Sigmoid colon (tissue), 3 donors: ENCODE measurements at regions not wholly inside any gene's neighbourhood (a gene's known extent, or its start where the extent isn't known, plus 50 kb on each side); places are given as distances from the start of the nearest gene placed in this dataset.

Experiments
- POLR2A ChIP-seq, 2 donors: fragments of 450-650 bp; IDR thresholded peaks; one replicate each; pipeline ENCODE4 v1.6.1; 2016; ENCODE audit warnings: antibody characterized with exemption in 2 of 2, mild to moderate bottlenecking in 2 of 2, moderate library complexity in 2 of 2
- TF ChIP-seq, protein P1 (sequence below), 4 experiments: fragments of 450-650 bp in 3 of 4; fragments of 200-600 bp in 1 of 4; IDR thresholded peaks; one replicate each; pipeline ENCODE4 v1.5.1; 2016 to 2019; ENCODE audit warnings: antibody characterized with exemption in 4 of 4, mild to moderate bottlenecking in 3 of 4, moderate library complexity in 2 of 4

DNA sequence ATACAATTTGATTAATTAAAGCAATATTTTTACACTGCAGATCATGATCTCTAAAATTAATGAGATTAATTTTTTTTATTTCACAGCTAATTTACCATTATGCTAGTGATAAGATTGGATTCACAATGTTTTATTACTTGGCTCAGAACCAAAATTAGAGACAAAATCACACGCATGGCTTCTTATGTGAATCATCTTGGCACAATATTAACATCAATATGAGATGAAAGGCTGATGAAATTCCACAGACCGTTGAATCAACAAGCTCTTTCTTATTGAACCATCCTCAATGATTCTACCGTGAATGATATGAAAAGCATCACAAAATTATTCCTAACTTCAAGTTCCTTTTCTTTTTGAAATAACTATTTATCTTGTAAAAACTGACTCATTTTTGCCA, 544.9 kb downstream of the KCNT2 start:
- TF ChIP-seq POLR2A (IDR thresholded peaks at IDR 0.05): no peak
- TF ChIP-seq, protein P1, sequence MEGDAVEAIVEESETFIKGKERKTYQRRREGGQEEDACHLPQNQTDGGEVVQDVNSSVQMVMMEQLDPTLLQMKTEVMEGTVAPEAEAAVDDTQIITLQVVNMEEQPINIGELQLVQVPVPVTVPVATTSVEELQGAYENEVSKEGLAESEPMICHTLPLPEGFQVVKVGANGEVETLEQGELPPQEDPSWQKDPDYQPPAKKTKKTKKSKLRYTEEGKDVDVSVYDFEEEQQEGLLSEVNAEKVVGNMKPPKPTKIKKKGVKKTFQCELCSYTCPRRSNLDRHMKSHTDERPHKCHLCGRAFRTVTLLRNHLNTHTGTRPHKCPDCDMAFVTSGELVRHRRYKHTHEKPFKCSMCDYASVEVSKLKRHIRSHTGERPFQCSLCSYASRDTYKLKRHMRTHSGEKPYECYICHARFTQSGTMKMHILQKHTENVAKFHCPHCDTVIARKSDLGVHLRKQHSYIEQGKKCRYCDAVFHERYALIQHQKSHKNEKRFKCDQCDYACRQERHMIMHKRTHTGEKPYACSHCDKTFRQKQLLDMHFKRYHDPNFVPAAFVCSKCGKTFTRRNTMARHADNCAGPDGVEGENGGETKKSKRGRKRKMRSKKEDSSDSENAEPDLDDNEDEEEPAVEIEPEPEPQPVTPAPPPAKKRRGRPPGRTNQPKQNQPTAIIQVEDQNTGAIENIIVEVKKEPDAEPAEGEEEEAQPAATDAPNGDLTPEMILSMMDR (IDR thresholded peaks at IDR 0.05): no peak
